Stimulated activated memory B cell treated with anti-CD40 and anti-IgM and Interleukin-4, amounts not matched to agents 10 μg/mL and 1 μg/mL and 100 μg/mL, for 72 hours (primary cell): ENCODE measurements at regions not wholly inside any gene's neighbourhood (a gene's known extent, or its start where the extent isn't known, plus 50 kb on each side); places are given as distances from the start of the nearest gene placed in this dataset.

Source experiments
- ATAC-seq: fragments of 150-1000 bp; cut with Tn5 transposase; 2 replicates; pipeline ENCODE4 v1.10.0; 2021
- H3K27ac Mint-ChIP-seq: one replicate; pipeline ENCODE4 v1.8.0; 2022; ENCODE audit warnings: mild to moderate bottlenecking, mixed read lengths
- H3K27me3 Mint-ChIP-seq: one replicate; pipeline ENCODE4 v1.8.0; 2022; ENCODE audit warnings: mixed read lengths
- H3K36me3 Mint-ChIP-seq: one replicate; pipeline ENCODE4 v1.8.0; 2022; ENCODE audit warnings: mixed read lengths
- H3K4me1 Mint-ChIP-seq: one replicate; pipeline ENCODE4 v1.8.0; 2022; ENCODE audit warnings: mixed read lengths
- H3K4me3 Mint-ChIP-seq: one replicate; pipeline ENCODE4 v1.8.0; 2022; ENCODE audit warnings: mild to moderate bottlenecking, moderate library complexity, mixed read lengths
- H3K9me3 Mint-ChIP-seq: one replicate; pipeline ENCODE4 v1.8.0; 2022; ENCODE audit warnings: mixed read lengths

DNA sequence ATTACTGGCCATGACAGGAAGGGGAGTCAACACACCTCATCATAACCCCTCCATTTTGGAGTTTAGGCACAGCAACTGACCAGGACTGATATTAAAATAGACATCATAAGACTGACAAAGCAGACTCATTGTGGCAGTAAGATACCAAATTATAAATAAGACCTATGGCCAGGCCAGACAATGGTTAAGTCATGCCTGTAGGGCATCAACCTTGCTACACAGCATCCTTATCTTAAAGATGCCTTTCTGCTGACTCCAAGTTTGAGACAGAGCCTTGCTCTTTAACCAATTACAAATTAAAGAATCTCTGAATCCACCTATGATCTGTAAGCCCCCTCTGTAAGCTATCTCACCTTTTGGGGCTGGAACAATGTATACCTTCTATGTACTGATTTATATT, 65.5 kb downstream of the VCX2 start:
- Mint-ChIP-seq H3K4me3 (no peak overlapping the region), H3K9me3 (peaks cover 3% of the 10 kb centered on the region), H3K4me1 (no peaks in the 10 kb centered on the region), H3K27me3 (no peaks in the 10 kb centered on the region), H3K36me3 (no peaks in the 10 kb centered on the region), H3K27ac (no peak overlapping the region)
- no peak for ATAC-seq

DNA sequence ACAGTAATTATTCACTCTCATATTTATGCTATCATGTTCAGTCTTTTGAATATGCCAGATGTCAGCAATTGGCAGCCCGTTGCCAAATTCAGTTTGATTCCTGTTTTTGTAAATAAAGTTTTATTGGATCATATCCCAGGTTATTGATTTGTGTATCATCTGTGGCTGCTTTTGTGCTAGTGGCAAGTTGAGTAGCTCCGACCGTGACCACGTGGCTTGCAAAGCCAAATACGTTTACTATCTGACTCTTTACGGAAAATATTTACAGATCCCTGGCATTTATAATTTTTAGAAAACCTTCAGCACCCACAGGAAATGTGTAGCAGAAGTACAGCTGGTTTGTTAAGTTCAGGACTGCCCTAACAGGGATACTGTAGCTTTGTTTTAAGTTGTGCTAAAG, 67.4 kb downstream of the VCX2 start:
- Mint-ChIP-seq H3K27me3 (no peaks in the 10 kb centered on the region), H3K36me3 (no peaks in the 10 kb centered on the region), H3K9me3 (no peaks in the 10 kb centered on the region), H3K4me3 (no peak overlapping the region), H3K4me1 (no peaks in the 10 kb centered on the region), H3K27ac (no peak overlapping the region)
- ATAC-seq, result no peak

DNA sequence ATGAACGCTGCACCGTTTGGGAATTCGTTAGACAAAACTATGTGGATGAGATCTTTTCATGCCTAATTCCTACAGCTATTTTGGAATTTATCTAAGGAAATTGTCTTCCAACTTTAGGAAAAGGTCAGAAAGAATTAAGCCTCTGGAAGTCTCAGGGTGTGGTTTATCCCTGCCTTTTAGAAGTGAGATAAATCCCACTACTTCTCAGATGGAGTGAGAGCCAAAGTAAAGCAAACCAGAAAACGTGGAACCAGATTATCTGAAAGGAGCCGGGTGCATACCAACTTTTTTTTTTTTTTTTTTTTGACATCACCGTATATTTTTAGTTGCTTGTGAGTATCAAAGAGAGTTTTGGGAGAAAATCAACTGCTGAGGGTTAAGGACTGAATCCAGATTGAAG, 79.6 kb downstream of the VCX2 start:
- ATAC-seq, result no peak
- H3K36me3 Mint-ChIP-seq, result no peaks in the 10 kb centered on the region
- no peak overlapping the region for H3K27ac Mint-ChIP-seq
- no peak overlapping the region for H3K4me3 Mint-ChIP-seq
- H3K9me3 Mint-ChIP-seq, result no peaks in the 10 kb centered on the region
- H3K4me1 Mint-ChIP-seq, result no peaks in the 10 kb centered on the region
- H3K27me3 Mint-ChIP-seq, result no peaks in the 10 kb centered on the region

DNA sequence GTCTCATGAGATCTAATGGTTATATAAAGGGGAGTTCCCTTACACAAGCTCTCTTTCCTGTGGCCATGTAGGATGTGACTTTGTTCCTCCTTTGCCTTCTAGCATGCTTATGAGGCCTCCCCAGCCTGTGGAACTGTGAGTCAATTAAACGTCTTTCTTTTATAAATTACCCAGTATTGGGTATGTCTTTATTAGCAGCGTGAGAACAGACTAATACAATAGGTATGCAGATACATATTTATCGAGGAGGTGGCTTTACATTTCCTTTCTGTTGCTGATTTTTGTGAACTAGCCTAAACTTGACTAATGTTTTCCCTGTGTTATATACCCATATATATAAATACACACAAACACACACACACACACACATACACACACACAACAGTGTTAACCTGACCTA, 80.2 kb downstream of the VCX2 start:
- Mint-ChIP-seq H3K27ac (no peak overlapping the region), H3K4me1 (no peaks in the 10 kb centered on the region), H3K9me3 (no peaks in the 10 kb centered on the region), H3K4me3 (no peak overlapping the region), H3K36me3 (no peaks in the 10 kb centered on the region), H3K27me3 (no peaks in the 10 kb centered on the region)
- ATAC-seq, result no peak

DNA sequence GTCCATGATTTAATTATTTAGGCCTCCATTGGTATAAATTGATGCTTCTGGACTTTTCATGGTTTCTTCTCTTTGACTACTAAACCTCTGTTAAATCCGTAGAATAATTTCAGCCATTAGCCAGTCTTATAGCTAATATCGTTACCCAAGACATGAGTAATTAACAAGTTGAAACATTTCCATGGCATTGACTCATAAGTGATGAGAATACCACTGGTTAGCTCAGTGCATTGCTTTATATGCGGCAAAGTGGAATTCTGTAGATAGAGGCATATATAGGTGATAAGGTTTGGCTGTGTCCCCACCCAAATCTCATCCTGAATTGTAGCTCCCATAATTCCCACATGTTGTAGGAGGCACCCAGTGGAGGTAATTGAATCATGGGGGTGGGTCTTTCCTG, 80.6 kb downstream of the VCX2 start:
- no peaks in the 10 kb centered on the region for H3K36me3 Mint-ChIP-seq
- ATAC-seq, result no peak

DNA sequence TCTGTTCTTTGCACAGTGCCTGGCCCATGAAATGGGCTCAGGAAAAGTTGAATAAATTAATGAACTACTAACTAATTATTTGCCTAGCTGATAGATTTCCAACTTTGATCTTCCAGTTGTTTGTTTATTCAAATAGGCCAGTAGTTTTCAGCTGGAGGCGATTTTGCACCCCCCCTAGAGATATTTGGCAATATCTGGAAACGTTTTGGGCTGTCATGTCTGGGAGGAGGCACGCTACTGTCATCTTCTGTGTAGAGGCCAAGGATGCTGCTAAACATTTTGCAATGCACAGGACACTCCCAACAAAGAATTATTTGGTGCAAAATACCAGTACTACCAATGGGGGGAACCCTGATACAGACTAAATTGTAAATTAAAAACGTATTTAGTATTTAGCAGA, 81.9 kb downstream of the VCX2 start:
- H3K36me3 Mint-ChIP-seq, result no peaks in the 10 kb centered on the region
- H3K9me3 Mint-ChIP-seq, result no peaks in the 10 kb centered on the region
- no peak overlapping the region for H3K27ac Mint-ChIP-seq
- no peak overlapping the region for H3K4me3 Mint-ChIP-seq
- no peaks in the 10 kb centered on the region for H3K27me3 Mint-ChIP-seq
- H3K4me1 Mint-ChIP-seq, result no peaks in the 10 kb centered on the region
- no peak for ATAC-seq

More for the DNA sequence above, 80.6 kb downstream of the VCX2 start:
- H3K4me3 Mint-ChIP-seq, result no peak overlapping the region
- H3K27me3 Mint-ChIP-seq, result no peaks in the 10 kb centered on the region
- no peak overlapping the region for H3K27ac Mint-ChIP-seq
- H3K9me3 Mint-ChIP-seq, result no peaks in the 10 kb centered on the region
- H3K4me1 Mint-ChIP-seq, result no peaks in the 10 kb centered on the region

DNA sequence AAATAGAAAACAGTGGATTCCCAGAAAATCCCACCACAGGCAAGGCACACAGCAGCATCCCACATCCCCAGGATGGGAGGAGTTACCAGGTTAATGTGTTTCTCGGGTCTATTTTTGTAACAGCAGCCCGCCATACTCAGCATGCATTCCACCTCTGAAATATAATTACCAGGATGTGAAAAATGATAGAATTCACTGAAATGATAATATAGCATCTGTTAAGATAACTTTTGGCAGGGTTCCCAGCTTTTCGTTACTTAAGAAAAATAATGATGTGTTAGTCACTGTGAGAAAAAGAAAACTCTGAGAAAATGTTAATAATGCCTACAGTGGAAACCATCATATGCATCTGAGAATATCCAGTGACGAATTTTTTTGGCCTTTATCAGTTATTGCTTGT, 87.1 kb downstream of the VCX2 start:
- H3K4me1 Mint-ChIP-seq, result no peaks in the 10 kb centered on the region
- no peak for ATAC-seq
- H3K27me3 Mint-ChIP-seq, result no peaks in the 10 kb centered on the region
- no peak overlapping the region for H3K4me3 Mint-ChIP-seq
- H3K27ac Mint-ChIP-seq, result no peak overlapping the region
- no peaks in the 10 kb centered on the region for H3K36me3 Mint-ChIP-seq
- H3K9me3 Mint-ChIP-seq, result no peaks in the 10 kb centered on the region

DNA sequence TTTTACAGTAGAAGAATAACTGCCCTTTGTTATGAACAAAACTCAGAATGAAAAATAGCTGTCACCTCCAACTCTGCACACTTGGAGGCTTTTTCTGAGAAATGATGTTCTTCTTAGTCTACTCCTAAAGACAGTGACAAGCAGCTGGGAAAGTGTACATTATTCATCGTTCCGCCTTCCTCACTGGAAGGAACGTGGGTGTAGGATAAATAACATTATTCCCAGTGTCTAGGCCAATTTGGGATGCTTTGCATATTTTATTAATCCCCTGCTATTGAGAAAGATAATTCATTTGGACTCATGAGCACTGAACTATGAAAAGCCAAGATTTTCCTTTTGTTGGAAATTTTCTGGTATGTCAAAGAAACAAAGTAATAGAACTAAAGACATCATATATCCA, 87.8 kb downstream of the VCX2 start:
- no peaks in the 10 kb centered on the region for H3K9me3 Mint-ChIP-seq
- no peak for ATAC-seq
- no peaks in the 10 kb centered on the region for H3K27me3 Mint-ChIP-seq
- H3K27ac Mint-ChIP-seq, result no peak overlapping the region
- no peak overlapping the region for H3K4me3 Mint-ChIP-seq
- H3K36me3 Mint-ChIP-seq, result no peaks in the 10 kb centered on the region
- no peaks in the 10 kb centered on the region for H3K4me1 Mint-ChIP-seq

DNA sequence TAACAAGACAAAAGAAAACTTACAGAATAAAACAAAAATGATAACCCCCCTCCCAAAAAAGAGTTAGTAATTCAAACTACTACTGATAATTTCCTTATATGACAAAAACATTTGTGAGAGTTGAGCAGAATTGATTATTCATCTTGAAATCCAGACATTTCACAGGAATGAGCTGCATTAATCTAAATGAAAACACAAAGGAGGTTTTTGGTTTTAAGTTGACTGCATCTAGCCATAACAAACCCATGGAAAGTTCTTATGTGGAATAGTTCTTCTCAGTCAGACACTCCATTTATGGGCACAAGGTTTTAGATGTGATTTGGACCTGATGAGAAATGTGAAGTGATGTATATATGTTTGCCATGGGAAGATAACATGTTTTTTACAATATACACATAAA, 95.4 kb downstream of the VCX2 start:
- Mint-ChIP-seq H3K4me1 (no peaks in the 10 kb centered on the region), H3K4me3 (no peak overlapping the region), H3K27ac (no peak overlapping the region), H3K9me3 (no peaks in the 10 kb centered on the region), H3K36me3 (no peaks in the 10 kb centered on the region), H3K27me3 (no peaks in the 10 kb centered on the region)
- ATAC-seq, result no peak

DNA sequence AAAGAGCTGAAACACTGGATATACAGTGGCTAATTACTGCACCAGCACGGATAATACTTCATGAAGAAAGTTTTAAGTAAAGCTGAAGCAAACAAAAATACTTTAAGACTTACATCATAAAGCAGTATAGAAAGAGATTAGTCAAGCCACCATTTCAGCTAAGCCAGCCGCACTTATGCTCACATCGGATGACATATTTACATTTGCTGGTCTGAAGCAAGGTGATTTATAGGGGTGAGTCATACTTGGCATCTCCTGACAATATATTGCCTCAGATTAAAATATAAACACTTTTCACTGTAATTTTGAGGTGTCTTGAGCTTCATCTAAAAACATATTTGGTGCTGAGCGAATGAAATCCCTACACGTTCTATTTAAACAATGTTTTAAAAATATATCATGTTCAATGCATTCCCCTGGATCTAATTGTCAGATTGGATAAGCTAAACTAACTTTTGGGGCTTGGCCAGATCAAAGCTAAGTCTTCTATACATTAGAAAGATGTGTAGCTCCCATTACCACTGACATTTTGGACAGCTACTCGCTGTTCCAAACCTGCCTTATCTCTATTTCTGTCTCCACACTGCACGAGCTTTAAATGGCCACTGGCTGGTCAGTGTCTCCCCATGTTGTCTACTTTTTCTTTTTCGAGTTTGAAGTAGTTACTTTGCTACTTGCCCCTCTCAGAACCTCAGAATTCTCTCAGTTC, 103.2 kb downstream of the VCX2 start:
- H3K4me1 Mint-ChIP-seq, result no peaks in the 10 kb centered on the region
- H3K36me3 Mint-ChIP-seq, result no peaks in the 10 kb centered on the region
- ATAC-seq, result no peak
- no peaks in the 10 kb centered on the region for H3K9me3 Mint-ChIP-seq
- no peak overlapping the region for H3K4me3 Mint-ChIP-seq
- no peak overlapping the region for H3K27ac Mint-ChIP-seq
- H3K27me3 Mint-ChIP-seq, result no peaks in the 10 kb centered on the region

DNA sequence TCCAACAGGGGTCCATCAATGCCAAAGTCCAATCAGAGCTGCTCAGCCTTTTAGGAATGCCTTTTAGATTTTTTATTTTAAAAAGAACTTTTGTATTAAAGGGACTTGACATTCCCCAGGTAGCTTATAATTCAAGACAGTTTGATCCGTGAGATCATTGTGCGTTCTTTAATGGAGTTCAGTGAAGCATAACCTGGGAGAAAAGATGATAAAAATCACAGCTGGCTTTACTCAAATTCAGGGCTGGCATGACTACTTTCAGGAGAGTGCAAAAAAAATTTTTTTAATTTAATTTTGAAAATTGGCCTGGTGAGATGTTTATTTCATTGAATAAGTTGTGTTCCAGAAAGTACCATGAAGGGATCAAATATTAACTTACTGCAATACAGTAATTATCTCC, 118.2 kb downstream of the VCX2 start:
- H3K4me3 Mint-ChIP-seq, result no peak overlapping the region
- no peak for ATAC-seq
- no peak overlapping the region for H3K27ac Mint-ChIP-seq

DNA sequence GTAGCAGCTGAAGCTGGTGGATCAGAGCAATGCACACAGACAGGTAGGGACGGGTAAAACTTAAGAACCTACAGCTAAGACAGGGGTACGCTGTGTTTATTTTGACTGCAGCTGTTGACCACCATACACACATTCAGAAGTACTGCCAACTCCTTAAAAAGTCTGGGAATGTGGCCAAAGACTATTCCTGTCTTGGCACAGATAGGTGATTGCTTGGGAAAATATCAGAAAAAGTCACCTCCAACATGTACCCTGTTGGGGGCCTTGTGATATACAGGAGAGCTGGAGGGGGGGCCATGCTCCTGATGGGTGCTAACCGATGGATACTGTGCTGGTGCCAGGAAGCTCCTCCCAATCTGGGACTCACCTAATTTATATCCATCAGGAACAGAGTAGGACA, 121.2 kb downstream of the VCX2 start:
- Mint-ChIP-seq H3K27ac (no peak overlapping the region), H3K9me3 (no peaks in the 10 kb centered on the region), H3K4me1 (peaks cover 13% of the 10 kb centered on the region), H3K36me3 (peaks cover 2% of the 10 kb centered on the region), H3K4me3 (no peak overlapping the region), H3K27me3 (no peaks in the 10 kb centered on the region)
- no peak for ATAC-seq

More for the DNA sequence above, 118.2 kb downstream of the VCX2 start:
- Mint-ChIP-seq H3K9me3 (no peaks in the 10 kb centered on the region), H3K27me3 (no peaks in the 10 kb centered on the region), H3K4me1 (peaks cover 10% of the 10 kb centered on the region), H3K36me3 (no peaks in the 10 kb centered on the region)

DNA sequence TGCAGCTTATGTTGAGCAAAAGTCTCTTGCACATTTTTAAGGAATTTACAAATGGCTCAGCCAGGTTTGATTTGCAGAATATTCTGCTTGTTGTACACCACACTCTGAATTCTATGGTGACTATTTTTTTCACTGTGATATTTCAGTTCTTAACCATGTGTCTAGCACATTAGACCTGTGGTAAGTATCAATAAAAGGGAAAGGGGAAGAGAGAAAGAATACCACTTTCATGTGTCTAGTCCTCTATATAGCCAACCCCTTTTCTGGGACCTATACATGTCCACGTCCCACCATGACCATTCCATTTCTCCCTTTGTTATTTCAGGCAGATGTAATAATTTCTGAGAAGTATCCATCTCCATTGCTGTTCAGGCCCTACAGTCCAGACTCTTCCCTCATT, 121.3 kb upstream of the PNPLA4 start:
- Mint-ChIP-seq H3K4me3 (no peak overlapping the region), H3K27ac (no peak overlapping the region), H3K27me3 (no peaks in the 10 kb centered on the region), H3K4me1 (peaks cover 13% of the 10 kb centered on the region), H3K9me3 (peaks cover 3% of the 10 kb centered on the region), H3K36me3 (peaks cover 15% of the 10 kb centered on the region)
- ATAC-seq, result no peak

DNA sequence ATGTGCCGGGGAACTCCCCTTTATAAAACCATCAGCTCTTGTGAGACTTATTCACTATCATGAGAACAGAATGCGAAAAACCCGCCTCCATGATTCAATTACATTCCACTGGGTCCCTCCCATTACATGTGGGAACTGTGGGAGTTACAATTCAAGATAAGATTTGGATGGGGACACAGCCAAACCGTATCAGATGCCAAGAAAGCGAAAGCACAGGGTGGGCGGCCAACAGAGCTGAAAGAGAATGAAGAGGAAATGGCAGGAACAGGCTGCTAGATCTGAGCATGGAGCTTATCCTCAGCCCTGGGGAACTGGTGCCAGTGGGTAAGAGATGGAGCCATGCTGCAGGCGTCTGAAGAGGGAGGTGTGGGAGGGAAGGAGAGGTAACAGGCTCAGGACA, 117.7 kb upstream of the PNPLA4 start:
- peaks cover 13% of the 10 kb centered on the region for H3K4me1 Mint-ChIP-seq
- no peaks in the 10 kb centered on the region for H3K27me3 Mint-ChIP-seq
- H3K4me3 Mint-ChIP-seq, result no peak overlapping the region
- no peak for ATAC-seq
- H3K27ac Mint-ChIP-seq, result no peak overlapping the region
- H3K9me3 Mint-ChIP-seq, result peaks cover 3% of the 10 kb centered on the region
- peaks cover 17% of the 10 kb centered on the region for H3K36me3 Mint-ChIP-seq

DNA sequence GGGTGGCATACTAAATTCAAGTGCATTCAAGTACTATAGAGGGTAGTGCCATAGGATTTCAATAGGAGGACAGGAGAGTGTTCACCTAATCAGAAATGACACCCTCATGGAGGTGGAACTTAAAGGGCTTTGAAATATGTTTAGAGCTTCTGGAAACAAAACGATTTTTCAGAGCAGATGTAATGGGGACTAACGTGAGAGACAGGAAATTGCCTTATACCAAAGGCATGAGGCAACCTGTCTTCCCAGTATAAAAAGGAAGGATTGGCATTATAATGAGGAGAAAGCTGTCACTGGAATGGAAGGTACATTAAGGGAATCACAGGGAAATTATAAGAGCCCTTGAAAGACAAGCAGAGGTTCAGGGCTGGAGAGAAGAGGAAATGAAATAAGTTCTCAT, 116.3 kb upstream of the PNPLA4 start:
- Mint-ChIP-seq H3K9me3 (peaks cover 3% of the 10 kb centered on the region), H3K36me3 (peaks cover 17% of the 10 kb centered on the region), H3K4me1 (peaks cover 9% of the 10 kb centered on the region), H3K27ac (no peak overlapping the region), H3K27me3 (no peaks in the 10 kb centered on the region), H3K4me3 (no peak overlapping the region)
- no peak for ATAC-seq

DNA sequence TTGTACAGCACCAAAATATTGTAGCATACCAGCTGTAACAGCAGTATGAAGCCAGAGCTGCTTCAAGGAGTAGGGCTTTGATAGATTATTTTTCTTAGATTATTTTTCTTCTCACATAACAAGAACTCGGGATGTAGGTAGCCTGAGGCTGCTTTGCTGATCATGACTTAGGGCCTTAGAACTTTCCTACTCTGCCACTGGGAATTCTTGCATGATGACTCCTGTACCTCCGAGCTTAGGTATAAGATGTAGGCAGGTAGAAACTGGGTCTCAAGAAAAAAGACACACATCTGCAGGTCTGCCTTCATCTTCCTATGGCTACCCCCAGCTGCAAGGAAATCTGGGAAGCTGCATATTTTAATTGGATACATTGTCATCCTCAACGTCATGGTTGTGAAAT, 115.9 kb upstream of the PNPLA4 start:
- Mint-ChIP-seq H3K4me3 (no peak overlapping the region), H3K27me3 (no peaks in the 10 kb centered on the region), H3K9me3 (peaks cover 3% of the 10 kb centered on the region), H3K36me3 (peaks cover 17% of the 10 kb centered on the region), H3K27ac (no peak overlapping the region), H3K4me1 (peaks cover 7% of the 10 kb centered on the region)
- ATAC-seq, result no peak

DNA sequence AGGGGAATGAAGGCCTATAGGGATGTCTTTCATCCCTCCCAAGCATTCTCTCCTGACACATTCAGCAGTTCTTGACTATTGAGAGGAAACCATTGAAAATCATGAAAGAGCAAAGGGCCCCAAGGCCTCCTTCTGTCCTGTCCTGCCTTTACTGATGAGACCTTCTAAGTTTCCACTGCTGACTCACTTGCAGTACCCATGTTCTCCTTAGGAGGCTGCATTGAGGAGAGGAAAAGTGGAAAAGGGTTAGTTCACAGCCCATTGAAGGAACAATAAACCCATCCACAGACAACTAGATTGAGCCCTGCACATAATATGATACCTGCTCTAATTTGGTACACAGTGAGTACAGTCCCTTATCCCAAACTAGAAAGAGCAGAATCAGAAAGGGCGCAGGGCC, 115.1 kb upstream of the PNPLA4 start:
- Mint-ChIP-seq H3K36me3 (peaks cover 17% of the 10 kb centered on the region), H3K27ac (no peak overlapping the region), H3K4me3 (no peak overlapping the region), H3K9me3 (peaks cover 3% of the 10 kb centered on the region), H3K27me3 (no peaks in the 10 kb centered on the region), H3K4me1 (peaks cover 9% of the 10 kb centered on the region)
- no peak for ATAC-seq
